AG04449 (cell line): ENCODE measurements at regions not wholly inside any gene's neighbourhood (a gene's known extent, or its start where the extent isn't known, plus 50 kb on each side); places are given as distances from the start of the nearest gene placed in this dataset.

Experiments used
- CTCF ChIA-PET: fragments of 350-600 bp; formaldehyde crosslinking; extraction: SDS; loops from one replicate; lab custom pipeline; 2021; ENCODE audit warnings: antibody characterized with exemption; lab: Yijun Ruan, JAX
- POLR2A ChIA-PET: fragments of 400-600, 350-600 bp; formaldehyde crosslinking; extraction: SDS; loops from one replicate; lab custom pipeline; 2020; ENCODE audit warnings: antibody characterized with exemption, inconsistent platforms; lab: Yijun Ruan, JAX
- DNase-seq: peaks from one replicate; pipeline ENCODE4 v3.0.0-alpha.2; 2010; ENCODE audit warnings: low read depth, low spot score
- H3K4me3 ChIP-seq: 2 replicates; pipeline ENCODE4 v1.5.1; 2011; ENCODE audit warnings: low read depth, mild to moderate bottlenecking, control low read depth, low read length
- CTCF ChIP-seq: IDR thresholded peaks from one replicate; pipeline ENCODE4 v1.5.1; 2011; ENCODE audit warnings: mild to moderate bottlenecking, moderate library complexity, low read length, control low read depth, inconsistent platforms; ENCODE audit not compliant: insufficient read depth; ENCODE audit errors: missing control alignments

- H3K4me3 ChIP-seq: no peak overlapping the region
- no peak for DNase-seq
- ChIA-PET POLR2A (no interaction called here), CTCF (no interaction called here)
- TF ChIP-seq CTCF: no peak
These were observed 93.1 kb upstream of the ACO1 start for GRCh38 chr9:32291370-32291769.

GRCh38 chr9:32292611-32293010 is 91.8 kb upstream of the ACO1 start:
- POLR2A ChIA-PET: no interaction called here
- no peak for TF ChIP-seq CTCF
- H3K4me3 ChIP-seq: no peak overlapping the region
- CTCF ChIA-PET: no interaction called here
- DNase-seq: no peak

GRCh38 chr9:32293091-32293490 is 91.4 kb upstream of the ACO1 start:
- DNase-seq: no peak
- TF ChIP-seq CTCF: no peak
- CTCF ChIA-PET: no interaction called here
- POLR2A ChIA-PET: no interaction called here
- no peak overlapping the region for H3K4me3 ChIP-seq

GRCh38 chr9:32294106-32294505 is 90.3 kb upstream of the ACO1 start:
- POLR2A ChIA-PET: no interaction called here
- no peak overlapping the region for H3K4me3 ChIP-seq
- CTCF ChIA-PET: no interaction called here

GRCh38 chr9:32300373-32300772 is 84.1 kb upstream of the ACO1 start:
- TF ChIP-seq CTCF: no peak
- POLR2A ChIA-PET: no interaction called here
- CTCF ChIA-PET: no interaction called here
- H3K4me3 ChIP-seq: no peak overlapping the region
- DNase-seq: no peak

More at GRCh38 chr9:32294106-32294505, 90.3 kb upstream of the ACO1 start:
- DNase-seq: no peak
- TF ChIP-seq CTCF: no peak

GRCh38 chr9:32304495-32304894 is 79.9 kb upstream of the ACO1 start:
- TF ChIP-seq CTCF: no peak
- CTCF ChIA-PET: no interaction called here
- POLR2A ChIA-PET: no interaction called here
- DNase-seq: no peak
- H3K4me3 ChIP-seq: no peak overlapping the region
